ENCODE measurements at regions not wholly inside any gene's neighbourhood (a gene's known extent, or its start where the extent isn't known, plus 50 kb on each side); places are given as distances from the start of the nearest gene placed in this dataset.

- no peaks in the 10 kb centered on the region for H3K27me3 ChIP-seq (ENCODE audit: control insufficient read depth, extremely low read depth, insufficient read depth, low read length)
- H3K27ac ChIP-seq (ENCODE audit: control insufficient read depth, insufficient read depth, low read length): no peak overlapping the region
- H2AFZ ChIP-seq (ENCODE audit: control insufficient read depth, low read length): no peak overlapping the region
- H3K9ac ChIP-seq (ENCODE audit: control insufficient read depth, extremely low read depth, insufficient read depth, low read length): no peak overlapping the region
- no peaks in the 10 kb centered on the region for H3K9me1 ChIP-seq (ENCODE audit: control insufficient read depth, extremely low read depth, insufficient read depth, low read length)
- H3K36me3 ChIP-seq (ENCODE audit: control insufficient read depth in 2 of 2, extremely low read depth in 1 of 2, insufficient read depth in 2 of 2, low read length in 2 of 2): no peaks in the 10 kb centered on the region
- DNase-seq (ENCODE audit: low read depth, low spot score) (no peak), FAIRE-seq (no peak)
- no peak overlapping the region for H3K4me3 ChIP-seq (ENCODE audit: control insufficient read depth in 2 of 3, extremely low read depth in 1 of 3, insufficient read depth in 2 of 3, low read depth in 1 of 3, low read length in 3 of 3)
- H3K4me1 ChIP-seq (ENCODE audit: control insufficient read depth, extremely low read depth, insufficient read depth, low read length): no peaks in the 10 kb centered on the region
- TF ChIP-seq EZH2 (IDR thresholded peaks at IDR 0.05; ENCODE audit: low read length) (no peak), CTCF (optimal IDR thresholded peaks at IDR 0.05 in 1 of 3, IDR thresholded peaks at IDR 0.05 in 1 of 3, conservative IDR thresholded peaks at IDR 0.05 in 1 of 3; ENCODE audit: extremely low read depth in 1 of 3, insufficient read depth in 2 of 3, low read length in 3 of 3) (no peak)
- H3K9me3 ChIP-seq (ENCODE audit: control insufficient read depth, low read depth, low read length): no peaks in the 10 kb centered on the region
- H3K4me2 ChIP-seq (ENCODE audit: control insufficient read depth, extremely low read depth, insufficient read depth, low read depth, low read length): no peak overlapping the region
- dilution Hi-C loops (cut with MboI; ENCODE audit: extremely low pct_ligation_motif_present, low sequenced_read_pairs): no loop called here
- no peaks in the 10 kb centered on the region for H3K79me2 ChIP-seq (ENCODE audit: control insufficient read depth, insufficient read depth, low read length)
- H4K20me1 ChIP-seq (ENCODE audit: control insufficient read depth, extremely low read depth, insufficient read depth, low read length): no peaks in the 10 kb centered on the region
Observed at GRCh38 chr6:88361298-88361697, 195.2 kb upstream of the CNR1 start.

- H2AFZ ChIP-seq (ENCODE audit: control insufficient read depth, low read length): no peak overlapping the region
- no peaks in the 10 kb centered on the region for H3K36me3 ChIP-seq (ENCODE audit: control insufficient read depth in 2 of 2, extremely low read depth in 1 of 2, insufficient read depth in 2 of 2, low read length in 2 of 2)
- no peak for TF ChIP-seq CTCF (optimal IDR thresholded peaks at IDR 0.05 in 1 of 3, IDR thresholded peaks at IDR 0.05 in 1 of 3, conservative IDR thresholded peaks at IDR 0.05 in 1 of 3; ENCODE audit: extremely low read depth in 1 of 3, insufficient read depth in 2 of 3, low read length in 3 of 3)
- no peak for TF ChIP-seq EZH2 (IDR thresholded peaks at IDR 0.05; ENCODE audit: low read length)
- H3K79me2 ChIP-seq (ENCODE audit: control insufficient read depth, insufficient read depth, low read length): no peaks in the 10 kb centered on the region
- no peak overlapping the region for H3K4me3 ChIP-seq (ENCODE audit: control insufficient read depth in 2 of 3, extremely low read depth in 1 of 3, insufficient read depth in 2 of 3, low read depth in 1 of 3, low read length in 3 of 3)
- H3K9me1 ChIP-seq (ENCODE audit: control insufficient read depth, extremely low read depth, insufficient read depth, low read length): no peaks in the 10 kb centered on the region
- H3K27me3 ChIP-seq (ENCODE audit: control insufficient read depth, extremely low read depth, insufficient read depth, low read length): no peaks in the 10 kb centered on the region
- no peaks in the 10 kb centered on the region for H3K4me1 ChIP-seq (ENCODE audit: control insufficient read depth, extremely low read depth, insufficient read depth, low read length)
- H3K4me2 ChIP-seq (ENCODE audit: control insufficient read depth, extremely low read depth, insufficient read depth, low read depth, low read length): no peak overlapping the region
- DNase-seq (ENCODE audit: low read depth, low spot score): no peak
- FAIRE-seq: no peak
- no peak overlapping the region for H3K27ac ChIP-seq (ENCODE audit: control insufficient read depth, insufficient read depth, low read length)
- dilution Hi-C loops (cut with MboI; ENCODE audit: extremely low pct_ligation_motif_present, low sequenced_read_pairs): no loop called here
- no peak overlapping the region for H3K9ac ChIP-seq (ENCODE audit: control insufficient read depth, extremely low read depth, insufficient read depth, low read length)
- no peaks in the 10 kb centered on the region for H4K20me1 ChIP-seq (ENCODE audit: control insufficient read depth, extremely low read depth, insufficient read depth, low read length)
- H3K9me3 ChIP-seq (ENCODE audit: control insufficient read depth, low read depth, low read length): no peaks in the 10 kb centered on the region
Observed at GRCh38 chr6:88360203-88360797, 194.2 kb upstream of the CNR1 start.
